Hepatocyte (in vitro differentiated cells): ENCODE measurements at regions not wholly inside any gene's neighbourhood (a gene's known extent, or its start where the extent isn't known, plus 50 kb on each side); places are given as distances from the start of the nearest gene placed in this dataset.

ENCODE experiments used
- DNase-seq: peaks from one replicate; pipeline ENCODE4 v3.0.0-alpha.2; 2016; ENCODE audit warnings: low spot score
- H2AFZ ChIP-seq: fragments of 200-600 bp; sonication (generic); 2 replicates; pipeline ENCODE4 v1.6.0; 2016; ENCODE audit warnings: antibody characterized with exemption, mild to moderate bottlenecking
- H3K27ac ChIP-seq: fragments of 200-600 bp; sonication (generic); 2 replicates; pipeline ENCODE4 v1.5.1; 2016; ENCODE audit warnings: mild to moderate bottlenecking
- H3K27me3 ChIP-seq: fragments of 200-600 bp; sonication (generic); 2 replicates; pipeline ENCODE4 v1.6.1; 2016
- H3K36me3 ChIP-seq: fragments of 200-600 bp; sonication (generic); replicated peaks from 2 replicates; pipeline ENCODE4 v1.5.1; 2016; ENCODE audit warnings: low read depth; ENCODE audit not compliant: insufficient read depth
- H3K4me1 ChIP-seq: fragments of 200-600 bp; sonication (generic); 2 replicates; pipeline ENCODE4 v1.5.1; 2016; ENCODE audit warnings: mild to moderate bottlenecking, moderate library complexity; ENCODE audit not compliant: insufficient read depth
- H3K4me2 ChIP-seq: fragments of 200-600 bp; sonication (generic); 2 replicates; pipeline ENCODE4 v1.6.0; 2016
- H3K4me3 ChIP-seq: fragments of 200-600 bp; sonication (generic); 2 replicates; pipeline ENCODE4 v1.5.1; 2016; ENCODE audit warnings: mild to moderate bottlenecking
- H3K79me2 ChIP-seq: fragments of 200-600 bp; sonication (generic); 2 replicates; pipeline ENCODE4 v1.6.0; 2017; ENCODE audit warnings: mild to moderate bottlenecking
- H3K9me2 ChIP-seq: fragments of 200-600 bp; sonication (generic); replicated peaks from 2 replicates; pipeline ENCODE4 v1.6.0; 2017; ENCODE audit warnings: mild to moderate bottlenecking; ENCODE audit not compliant: insufficient read depth
- H3K9me3 ChIP-seq: fragments of 200-600 bp; sonication (generic); 2 replicates; pipeline ENCODE4 v1.5.1; 2016; ENCODE audit warnings: low read depth, mild to moderate bottlenecking
- H4K20me1 ChIP-seq: fragments of 200-600 bp; sonication (generic); 2 replicates; pipeline ENCODE4 v1.6.0; 2016; ENCODE audit warnings: mild to moderate bottlenecking; ENCODE audit not compliant: insufficient read depth, poor library complexity, severe bottlenecking
- CTCF ChIP-seq: fragments of 200-600 bp; sonication (generic); IDR thresholded peaks from 2 replicates; pipeline ENCODE4 v1.5.1; 2016; ENCODE audit warnings: antibody characterized with exemption, mild to moderate bottlenecking; ENCODE audit not compliant: poor library complexity
- EZH2 ChIP-seq: fragments of 200-600 bp; sonication (generic); IDR thresholded peaks from 2 replicates; pipeline ENCODE4 v1.6.1; 2016; ENCODE audit warnings: antibody characterized with exemption, mild to moderate bottlenecking, borderline replicate concordance
- EZH2phosphoT487 ChIP-seq: fragments of 200-600 bp; sonication (generic); IDR thresholded peaks from one replicate; pipeline ENCODE4 v1.6.1; 2018; ENCODE audit warnings: antibody characterized with exemption, mild to moderate bottlenecking, low read depth, moderate library complexity; ENCODE audit not compliant: unreplicated experiment, severe bottlenecking
- WGBS: methylation state at CpG from one replicate; pipeline ENCODE4 v1.1.6; 2016; ENCODE audit warnings: low lambda C conversion rate; ENCODE audit errors: missing lambda C conversion rate; 5-methylcytosine and 5-hydroxymethylcytosine counted together

- no peak for DNase-seq
- Histone ChIP-seq H3K9me3 (no peaks in the 10 kb centered on the region), H3K9me2 (no peaks in the 10 kb centered on the region), H2AFZ (no peak overlapping the region), H3K4me1 (no peaks in the 10 kb centered on the region), H3K27me3 (no peaks in the 10 kb centered on the region), H3K4me3 (no peak overlapping the region), H3K4me2 (no peak overlapping the region), H3K36me3 (no peaks in the 10 kb centered on the region), H4K20me1 (no peaks in the 10 kb centered on the region), H3K79me2 (no peaks in the 10 kb centered on the region), H3K27ac (no peak overlapping the region)
- 90% methylated on average over 1 of the region's 1 CpG for WGBS
- TF ChIP-seq EZH2 (no peak), CTCF (no peak), EZH2phosphoT487 (no peak)
Measured at GRCh38 chr3:68441054-68441453, 491.3 kb downstream of the TAFA4 start.

GRCh38 chr3:68436619-68437401, 495.5 kb downstream of the TAFA4 start:
- H2AFZ ChIP-seq: no peak overlapping the region
- DNase-seq: no peak
- H3K4me3 ChIP-seq: no peak overlapping the region
- no peaks in the 10 kb centered on the region for H3K4me1 ChIP-seq
- H3K27me3 ChIP-seq: no peaks in the 10 kb centered on the region
- no peaks in the 10 kb centered on the region for H3K36me3 ChIP-seq
- no peak overlapping the region for H3K4me2 ChIP-seq
- H3K9me2 ChIP-seq: no peaks in the 10 kb centered on the region
- H3K27ac ChIP-seq: no peak overlapping the region
- TF ChIP-seq EZH2phosphoT487 (no peak), EZH2 (no peak), CTCF (no peak)
- no peaks in the 10 kb centered on the region for H4K20me1 ChIP-seq
- H3K9me3 ChIP-seq: no peaks in the 10 kb centered on the region
- H3K79me2 ChIP-seq: no peaks in the 10 kb centered on the region
- WGBS: 79% methylated on average over 3 of the region's 3 CpGs

- H3K9me2 ChIP-seq: no peaks in the 10 kb centered on the region
- WGBS: 94% methylated on average over 2 of the region's 2 CpGs
- TF ChIP-seq EZH2phosphoT487 (no peak), CTCF (no peak)
- DNase-seq: no peak
- H3K36me3 ChIP-seq: no peaks in the 10 kb centered on the region
- peaks cover 7% of the 10 kb centered on the region for H3K4me1 ChIP-seq
- no peak overlapping the region for H3K4me3 ChIP-seq
- no peaks in the 10 kb centered on the region for H3K79me2 ChIP-seq
- no peaks in the 10 kb centered on the region for H3K27me3 ChIP-seq
- no peak overlapping the region for H3K4me2 ChIP-seq
- no peak overlapping the region for H3K27ac ChIP-seq
- H3K9me3 ChIP-seq: no peaks in the 10 kb centered on the region
- no peak overlapping the region for H2AFZ ChIP-seq
- no peaks in the 10 kb centered on the region for H4K20me1 ChIP-seq
Measured at GRCh38 chr3:68428495-68428894, 503.9 kb downstream of the TAFA4 start.
